ENCODE measurements at regions not wholly inside any gene's neighbourhood (a gene's known extent, or its start where the extent isn't known, plus 50 kb on each side); places are given as distances from the start of the nearest gene placed in this dataset.

DNA sequence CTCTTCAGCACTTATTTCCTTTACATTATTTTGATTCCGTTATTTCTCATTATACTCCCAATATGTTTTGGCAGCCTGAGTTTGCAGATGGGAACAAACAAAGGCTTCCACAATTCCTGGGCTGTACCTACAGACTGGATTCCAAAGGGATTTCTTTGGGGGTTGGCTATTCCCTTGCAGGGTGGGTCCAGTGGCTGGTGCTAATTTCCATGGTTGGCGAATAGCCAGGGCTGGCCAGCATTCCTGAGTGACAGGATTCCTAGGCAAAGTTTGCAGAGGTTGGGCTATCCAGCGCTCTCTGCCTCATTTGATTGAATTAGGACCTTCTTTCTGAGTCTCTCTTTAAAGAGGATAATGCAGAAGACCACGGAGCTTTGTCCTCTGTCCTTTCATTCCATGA, 207.4 kb downstream of the MAF start (continued):
- TF ChIP-seq, protein P1, sequence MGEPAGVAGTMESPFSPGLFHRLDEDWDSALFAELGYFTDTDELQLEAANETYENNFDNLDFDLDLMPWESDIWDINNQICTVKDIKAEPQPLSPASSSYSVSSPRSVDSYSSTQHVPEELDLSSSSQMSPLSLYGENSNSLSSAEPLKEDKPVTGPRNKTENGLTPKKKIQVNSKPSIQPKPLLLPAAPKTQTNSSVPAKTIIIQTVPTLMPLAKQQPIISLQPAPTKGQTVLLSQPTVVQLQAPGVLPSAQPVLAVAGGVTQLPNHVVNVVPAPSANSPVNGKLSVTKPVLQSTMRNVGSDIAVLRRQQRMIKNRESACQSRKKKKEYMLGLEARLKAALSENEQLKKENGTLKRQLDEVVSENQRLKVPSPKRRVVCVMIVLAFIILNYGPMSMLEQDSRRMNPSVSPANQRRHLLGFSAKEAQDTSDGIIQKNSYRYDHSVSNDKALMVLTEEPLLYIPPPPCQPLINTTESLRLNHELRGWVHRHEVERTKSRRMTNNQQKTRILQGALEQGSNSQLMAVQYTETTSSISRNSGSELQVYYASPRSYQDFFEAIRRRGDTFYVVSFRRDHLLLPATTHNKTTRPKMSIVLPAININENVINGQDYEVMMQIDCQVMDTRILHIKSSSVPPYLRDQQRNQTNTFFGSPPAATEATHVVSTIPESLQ (CRISPR knock-in tag; IDR thresholded peaks at IDR 0.05) = no peak
- TF ChIP-seq, protein P2, sequence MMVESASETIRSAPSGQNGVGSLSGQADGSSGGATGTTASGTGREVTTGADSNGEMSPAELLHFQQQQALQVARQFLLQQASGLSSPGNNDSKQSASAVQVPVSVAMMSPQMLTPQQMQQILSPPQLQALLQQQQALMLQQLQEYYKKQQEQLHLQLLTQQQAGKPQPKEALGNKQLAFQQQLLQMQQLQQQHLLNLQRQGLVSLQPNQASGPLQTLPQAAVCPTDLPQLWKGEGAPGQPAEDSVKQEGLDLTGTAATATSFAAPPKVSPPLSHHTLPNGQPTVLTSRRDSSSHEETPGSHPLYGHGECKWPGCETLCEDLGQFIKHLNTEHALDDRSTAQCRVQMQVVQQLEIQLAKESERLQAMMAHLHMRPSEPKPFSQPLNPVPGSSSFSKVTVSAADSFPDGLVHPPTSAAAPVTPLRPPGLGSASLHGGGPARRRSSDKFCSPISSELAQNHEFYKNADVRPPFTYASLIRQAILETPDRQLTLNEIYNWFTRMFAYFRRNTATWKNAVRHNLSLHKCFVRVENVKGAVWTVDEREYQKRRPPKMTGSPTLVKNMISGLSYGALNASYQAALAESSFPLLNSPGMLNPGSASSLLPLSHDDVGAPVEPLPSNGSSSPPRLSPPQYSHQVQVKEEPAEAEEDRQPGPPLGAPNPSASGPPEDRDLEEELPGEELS (CRISPR knock-in tag; IDR thresholded peaks at IDR 0.05) = no peak
- TF ChIP-seq TEAD1 (CRISPR knock-in tag; IDR thresholded peaks at IDR 0.05) (no peak), ZNF121 (CRISPR knock-in tag; IDR thresholded peaks at IDR 0.05) (no peak), EMX1 (CRISPR knock-in tag; IDR thresholded peaks at IDR 0.05) (no peak), KAT7 (CRISPR knock-in tag; IDR thresholded peaks at IDR 0.05; ENCODE audit: borderline replicate concordance) (no peak)
- TF ChIP-seq, protein P3, sequence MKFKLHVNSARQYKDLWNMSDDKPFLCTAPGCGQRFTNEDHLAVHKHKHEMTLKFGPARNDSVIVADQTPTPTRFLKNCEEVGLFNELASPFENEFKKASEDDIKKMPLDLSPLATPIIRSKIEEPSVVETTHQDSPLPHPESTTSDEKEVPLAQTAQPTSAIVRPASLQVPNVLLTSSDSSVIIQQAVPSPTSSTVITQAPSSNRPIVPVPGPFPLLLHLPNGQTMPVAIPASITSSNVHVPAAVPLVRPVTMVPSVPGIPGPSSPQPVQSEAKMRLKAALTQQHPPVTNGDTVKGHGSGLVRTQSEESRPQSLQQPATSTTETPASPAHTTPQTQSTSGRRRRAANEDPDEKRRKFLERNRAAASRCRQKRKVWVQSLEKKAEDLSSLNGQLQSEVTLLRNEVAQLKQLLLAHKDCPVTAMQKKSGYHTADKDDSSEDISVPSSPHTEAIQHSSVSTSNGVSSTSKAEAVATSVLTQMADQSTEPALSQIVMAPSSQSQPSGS (CRISPR knock-in tag; IDR thresholded peaks at IDR 0.05; ENCODE audit: borderline replicate concordance, low read depth) = no peak
- TF ChIP-seq, protein P4, sequence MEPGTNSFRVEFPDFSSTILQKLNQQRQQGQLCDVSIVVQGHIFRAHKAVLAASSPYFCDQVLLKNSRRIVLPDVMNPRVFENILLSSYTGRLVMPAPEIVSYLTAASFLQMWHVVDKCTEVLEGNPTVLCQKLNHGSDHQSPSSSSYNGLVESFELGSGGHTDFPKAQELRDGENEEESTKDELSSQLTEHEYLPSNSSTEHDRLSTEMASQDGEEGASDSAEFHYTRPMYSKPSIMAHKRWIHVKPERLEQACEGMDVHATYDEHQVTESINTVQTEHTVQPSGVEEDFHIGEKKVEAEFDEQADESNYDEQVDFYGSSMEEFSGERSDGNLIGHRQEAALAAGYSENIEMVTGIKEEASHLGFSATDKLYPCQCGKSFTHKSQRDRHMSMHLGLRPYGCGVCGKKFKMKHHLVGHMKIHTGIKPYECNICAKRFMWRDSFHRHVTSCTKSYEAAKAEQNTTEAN (CRISPR knock-in tag; IDR thresholded peaks at IDR 0.05) = no peak
- TF ChIP-seq, protein P5, sequence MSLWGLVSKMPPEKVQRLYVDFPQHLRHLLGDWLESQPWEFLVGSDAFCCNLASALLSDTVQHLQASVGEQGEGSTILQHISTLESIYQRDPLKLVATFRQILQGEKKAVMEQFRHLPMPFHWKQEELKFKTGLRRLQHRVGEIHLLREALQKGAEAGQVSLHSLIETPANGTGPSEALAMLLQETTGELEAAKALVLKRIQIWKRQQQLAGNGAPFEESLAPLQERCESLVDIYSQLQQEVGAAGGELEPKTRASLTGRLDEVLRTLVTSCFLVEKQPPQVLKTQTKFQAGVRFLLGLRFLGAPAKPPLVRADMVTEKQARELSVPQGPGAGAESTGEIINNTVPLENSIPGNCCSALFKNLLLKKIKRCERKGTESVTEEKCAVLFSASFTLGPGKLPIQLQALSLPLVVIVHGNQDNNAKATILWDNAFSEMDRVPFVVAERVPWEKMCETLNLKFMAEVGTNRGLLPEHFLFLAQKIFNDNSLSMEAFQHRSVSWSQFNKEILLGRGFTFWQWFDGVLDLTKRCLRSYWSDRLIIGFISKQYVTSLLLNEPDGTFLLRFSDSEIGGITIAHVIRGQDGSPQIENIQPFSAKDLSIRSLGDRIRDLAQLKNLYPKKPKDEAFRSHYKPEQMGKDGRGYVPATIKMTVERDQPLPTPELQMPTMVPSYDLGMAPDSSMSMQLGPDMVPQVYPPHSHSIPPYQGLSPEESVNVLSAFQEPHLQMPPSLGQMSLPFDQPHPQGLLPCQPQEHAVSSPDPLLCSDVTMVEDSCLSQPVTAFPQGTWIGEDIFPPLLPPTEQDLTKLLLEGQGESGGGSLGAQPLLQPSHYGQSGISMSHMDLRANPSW (CRISPR knock-in tag; conservative IDR thresholded peaks at IDR 0.05; ENCODE audit: low read depth) = no peak
- TF ChIP-seq, protein P6, sequence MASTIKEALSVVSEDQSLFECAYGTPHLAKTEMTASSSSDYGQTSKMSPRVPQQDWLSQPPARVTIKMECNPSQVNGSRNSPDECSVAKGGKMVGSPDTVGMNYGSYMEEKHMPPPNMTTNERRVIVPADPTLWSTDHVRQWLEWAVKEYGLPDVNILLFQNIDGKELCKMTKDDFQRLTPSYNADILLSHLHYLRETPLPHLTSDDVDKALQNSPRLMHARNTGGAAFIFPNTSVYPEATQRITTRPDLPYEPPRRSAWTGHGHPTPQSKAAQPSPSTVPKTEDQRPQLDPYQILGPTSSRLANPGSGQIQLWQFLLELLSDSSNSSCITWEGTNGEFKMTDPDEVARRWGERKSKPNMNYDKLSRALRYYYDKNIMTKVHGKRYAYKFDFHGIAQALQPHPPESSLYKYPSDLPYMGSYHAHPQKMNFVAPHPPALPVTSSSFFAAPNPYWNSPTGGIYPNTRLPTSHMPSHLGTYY (CRISPR knock-in tag; IDR thresholded peaks at IDR 0.05) = no peak

DNA sequence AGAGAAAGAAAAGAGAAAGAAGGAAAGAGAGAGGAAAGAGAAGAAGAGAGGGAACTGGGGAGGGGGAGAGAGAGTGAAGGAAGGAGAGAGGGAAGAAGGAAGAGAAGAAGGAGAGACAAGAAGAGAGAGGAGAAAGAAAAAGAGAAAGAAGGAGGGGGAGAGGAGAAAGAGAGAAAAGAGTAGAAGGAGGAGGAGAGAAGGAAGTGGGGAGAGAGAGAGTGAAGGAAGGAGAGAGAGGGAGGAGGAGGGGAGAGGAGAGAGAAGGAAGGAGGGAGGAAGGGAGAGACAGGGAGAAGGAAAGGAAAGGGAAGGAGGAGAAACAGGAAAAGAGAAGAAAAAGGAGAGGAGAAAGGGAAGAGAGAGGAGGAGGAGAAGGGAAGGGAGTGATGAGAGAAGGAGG, 208.5 kb downstream of the MAF start:
- TF ChIP-seq, protein P7, sequence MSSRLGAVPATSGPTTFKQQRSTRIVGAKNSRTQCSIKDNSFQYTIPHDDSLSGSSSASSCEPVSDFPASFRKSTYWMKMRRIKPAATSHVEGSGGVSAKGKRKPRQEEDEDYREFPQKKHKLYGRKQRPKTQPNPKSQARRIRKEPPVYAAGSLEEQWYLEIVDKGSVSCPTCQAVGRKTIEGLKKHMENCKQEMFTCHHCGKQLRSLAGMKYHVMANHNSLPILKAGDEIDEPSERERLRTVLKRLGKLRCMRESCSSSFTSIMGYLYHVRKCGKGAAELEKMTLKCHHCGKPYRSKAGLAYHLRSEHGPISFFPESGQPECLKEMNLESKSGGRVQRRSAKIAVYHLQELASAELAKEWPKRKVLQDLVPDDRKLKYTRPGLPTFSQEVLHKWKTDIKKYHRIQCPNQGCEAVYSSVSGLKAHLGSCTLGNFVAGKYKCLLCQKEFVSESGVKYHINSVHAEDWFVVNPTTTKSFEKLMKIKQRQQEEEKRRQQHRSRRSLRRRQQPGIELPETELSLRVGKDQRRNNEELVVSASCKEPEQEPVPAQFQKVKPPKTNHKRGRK (CRISPR knock-in tag; IDR thresholded peaks at IDR 0.05; ENCODE audit: borderline replicate concordance) = peak; percentile 76; the same call in 1 of the 2 replicates
- TF ChIP-seq, protein P8, sequence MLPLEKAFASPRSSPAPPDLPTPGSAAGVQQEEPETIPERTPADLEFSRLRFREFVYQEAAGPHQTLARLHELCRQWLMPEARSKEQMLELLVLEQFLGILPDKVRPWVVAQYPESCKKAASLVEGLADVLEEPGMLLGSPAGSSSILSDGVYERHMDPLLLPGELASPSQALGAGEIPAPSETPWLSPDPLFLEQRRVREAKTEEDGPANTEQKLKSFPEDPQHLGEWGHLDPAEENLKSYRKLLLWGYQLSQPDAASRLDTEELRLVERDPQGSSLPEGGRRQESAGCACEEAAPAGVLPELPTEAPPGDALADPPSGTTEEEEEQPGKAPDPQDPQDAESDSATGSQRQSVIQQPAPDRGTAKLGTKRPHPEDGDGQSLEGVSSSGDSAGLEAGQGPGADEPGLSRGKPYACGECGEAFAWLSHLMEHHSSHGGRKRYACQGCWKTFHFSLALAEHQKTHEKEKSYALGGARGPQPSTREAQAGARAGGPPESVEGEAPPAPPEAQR (CRISPR knock-in tag; IDR thresholded peaks at IDR 0.05) = no peak
- H3K27ac Mint-ChIP-seq = no peak overlapping the region
- ATAC-seq (no peak), DNase-seq (ENCODE audit: low spot score) (no peak)
- no peaks in the 10 kb centered on the region; the same call in 1 of the 2 replicates for H3K9me3 Mint-ChIP-seq
- ChIA-PET CTCF (no interaction called here), POLR2A (no interaction called here)
- H3K36me3 Mint-ChIP-seq = no peaks in the 10 kb centered on the region
- no peaks in the 10 kb centered on the region for H3K27me3 Mint-ChIP-seq (ENCODE audit: low read depth)
- no peak overlapping the region for H3K4me3 Mint-ChIP-seq
- peaks cover 16% of the 10 kb centered on the region for H3K4me1 Mint-ChIP-seq
